HG03575 (cell line): ENCODE measurements at regions not wholly inside any gene's neighbourhood (a gene's known extent, or its start where the extent isn't known, plus 50 kb on each side); places are given as distances from the start of the nearest gene placed in this dataset.

ENCODE experiments used
- ATAC-seq: cut with Tn5 transposase; IDR thresholded peaks from one replicate; pipeline ENCODE4 v1.9.1; 2021; ENCODE audit not compliant: unreplicated experiment, insufficient number of reproducible peaks, low FRiP score; ENCODE audit errors: extremely low read depth

GRCh38 chr1:101728029-101728428 lies 268.7 kb downstream of the OLFM3 start:
- ATAC-seq = no peak

GRCh38 chr1:101730559-101730958 lies 266.2 kb downstream of the OLFM3 start:
- ATAC-seq = no peak

- peak; percentile 64 for ATAC-seq
Measured at GRCh38 chr1:101732261-101732660, 264.5 kb downstream of the OLFM3 start.

GRCh38 chr1:101733340-101733739 lies 263.4 kb downstream of the OLFM3 start:
- ATAC-seq = no peak

- no peak for ATAC-seq
Measured at GRCh38 chr1:101738475-101738874, 258.3 kb downstream of the OLFM3 start.

- no peak for ATAC-seq
Measured at GRCh38 chr1:101739146-101739545, 257.6 kb downstream of the OLFM3 start.

GRCh38 chr1:101739826-101740330 lies 256.8 kb downstream of the OLFM3 start:
- no peak for ATAC-seq

GRCh38 chr1:101741910-101742309 lies 254.8 kb downstream of the OLFM3 start:
- ATAC-seq = no peak

- ATAC-seq = no peak
Measured at GRCh38 chr1:101742509-101742908, 254.2 kb downstream of the OLFM3 start.

GRCh38 chr1:101745551-101746270 lies 251.0 kb downstream of the OLFM3 start:
- no peak for ATAC-seq

GRCh38 chr1:101748077-101748476 lies 248.6 kb downstream of the OLFM3 start:
- ATAC-seq = no peak
